ENCODE measurements at regions not wholly inside any gene's neighbourhood (a gene's known extent, or its start where the extent isn't known, plus 50 kb on each side); places are given as distances from the start of the nearest gene placed in this dataset.

DNA sequence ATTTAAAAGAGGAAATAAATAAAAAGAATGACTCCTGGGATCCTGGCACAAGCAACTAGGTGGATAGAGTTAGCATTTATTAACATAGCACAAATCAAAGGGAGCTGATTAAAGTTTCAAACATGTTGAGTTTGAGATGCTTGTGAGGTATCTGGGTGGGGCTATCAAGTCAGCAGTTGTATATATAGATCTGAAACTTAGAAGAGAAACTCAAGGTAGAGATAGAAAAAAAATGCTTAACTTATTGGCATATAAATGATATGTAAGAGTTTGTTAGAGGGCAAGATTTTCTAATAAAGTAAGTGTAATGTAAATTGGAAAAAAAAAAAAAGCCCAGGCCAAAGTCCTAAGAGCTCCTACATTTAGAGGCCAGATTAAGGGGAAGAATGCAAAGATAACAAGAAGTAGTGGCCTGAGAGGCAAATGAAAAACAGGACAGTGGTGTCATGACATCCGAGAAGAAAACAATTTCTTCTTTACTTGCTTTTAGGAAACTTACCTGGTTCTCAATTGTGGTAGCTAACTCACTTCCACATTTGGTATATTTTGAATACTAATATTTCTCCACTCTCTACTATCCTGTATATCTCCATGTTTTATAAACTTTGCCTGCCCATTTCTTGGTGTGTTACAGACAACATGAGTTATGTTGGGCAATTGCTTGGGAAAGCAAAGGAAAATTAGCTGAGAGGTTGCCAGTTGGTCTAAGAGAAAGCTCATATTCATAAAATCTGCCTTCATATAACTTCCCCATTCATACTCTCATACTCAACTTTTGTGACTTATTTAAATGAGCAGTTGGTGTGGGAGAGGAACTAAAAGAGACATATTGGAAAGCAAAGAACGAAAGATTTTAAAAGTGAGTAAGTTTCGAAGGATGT is 169.2 kb downstream of the PARM1 start:
- H3K27ac ChIP-seq: no peak overlapping the region
- peaks cover 0 to 22% (median 3%) of the 10 kb centered on the region in 12 donors for H3K9me3 ChIP-seq
- no peak for ATAC-seq
- no peak overlapping the region for H3K4me3 ChIP-seq
- intact Hi-C loops (cut with DNase I): no loop called here
- TF ChIP-seq, protein P1, sequence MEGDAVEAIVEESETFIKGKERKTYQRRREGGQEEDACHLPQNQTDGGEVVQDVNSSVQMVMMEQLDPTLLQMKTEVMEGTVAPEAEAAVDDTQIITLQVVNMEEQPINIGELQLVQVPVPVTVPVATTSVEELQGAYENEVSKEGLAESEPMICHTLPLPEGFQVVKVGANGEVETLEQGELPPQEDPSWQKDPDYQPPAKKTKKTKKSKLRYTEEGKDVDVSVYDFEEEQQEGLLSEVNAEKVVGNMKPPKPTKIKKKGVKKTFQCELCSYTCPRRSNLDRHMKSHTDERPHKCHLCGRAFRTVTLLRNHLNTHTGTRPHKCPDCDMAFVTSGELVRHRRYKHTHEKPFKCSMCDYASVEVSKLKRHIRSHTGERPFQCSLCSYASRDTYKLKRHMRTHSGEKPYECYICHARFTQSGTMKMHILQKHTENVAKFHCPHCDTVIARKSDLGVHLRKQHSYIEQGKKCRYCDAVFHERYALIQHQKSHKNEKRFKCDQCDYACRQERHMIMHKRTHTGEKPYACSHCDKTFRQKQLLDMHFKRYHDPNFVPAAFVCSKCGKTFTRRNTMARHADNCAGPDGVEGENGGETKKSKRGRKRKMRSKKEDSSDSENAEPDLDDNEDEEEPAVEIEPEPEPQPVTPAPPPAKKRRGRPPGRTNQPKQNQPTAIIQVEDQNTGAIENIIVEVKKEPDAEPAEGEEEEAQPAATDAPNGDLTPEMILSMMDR (IDR thresholded peaks at IDR 0.05): no peak
- no peaks in the 10 kb centered on the region for H3K27me3 ChIP-seq
- no peaks in the 10 kb centered on the region for H3K4me1 ChIP-seq
- no peak for DNase-seq
- no peaks in the 10 kb centered on the region for H3K36me3 ChIP-seq
- 55 to 82% (median 76%) methylated on average over 3 of the region's 3 CpGs for WGBS, 4 donors

Measured in heart left ventricle (tissue), 16 donors.